SK-N-SH (cell line): ENCODE measurements at regions not wholly inside any gene's neighbourhood (a gene's known extent, or its start where the extent isn't known, plus 50 kb on each side); places are given as distances from the start of the nearest gene placed in this dataset.

Experiments used
- CTCF ChIA-PET: fragments of 300-600, 350-600 bp; formaldehyde crosslinking; extraction: SDS; loops from one replicate; lab custom pipeline; 2021; lab: Yijun Ruan, JAX
- POLR2A ChIA-PET: fragments of 350-600 bp; sonication (Branson Sonifier 250); formaldehyde crosslinking; extraction: SDS; loops from one replicate; lab custom pipeline; 2020; ENCODE audit warnings: antibody characterized with exemption, inconsistent platforms; lab: Yijun Ruan, JAX
- DNase-seq: peaks from one replicate; pipeline ENCODE4 v3.0.0; 2012
- H2AFZ ChIP-seq: fragments of 200-600 bp; sonication (generic); 2 replicates; pipeline ENCODE4 v1.8.1; 2016; ENCODE audit warnings: antibody characterized with exemption, mild to moderate bottlenecking, low read depth
- H3F3A ChIP-seq: fragments of 200-600 bp; sonication (generic); replicated peaks from 2 replicates; pipeline ENCODE3; 2016; ENCODE audit warnings: antibody characterized with exemption, mild to moderate bottlenecking; ENCODE audit not compliant: insufficient read depth
- H3K27ac ChIP-seq, 2 experiments: fragments of 200-500 bp in 1 of 2; fragments of 200-600 bp in 1 of 2; sonication (Bioruptor generic) in 1 of 2; sonication (generic), shearing (Covaris generic) in 1 of 2; 2 replicates each; pipeline versions ENCODE4 v1.5.1 to v1.6.1; 2014 to 2016; ENCODE audit warnings: low read depth in 2 of 2, inconsistent platforms in 1 of 2, low read length in 1 of 2, mild to moderate bottlenecking in 1 of 2, mixed read lengths in 1 of 2
- H3K27me3 ChIP-seq: fragments of 200-600 bp; sonication (generic), shearing (Covaris generic); 2 replicates; pipeline ENCODE4 v1.6.1; 2016; ENCODE audit warnings: mixed run types; ENCODE audit not compliant: insufficient read depth
- H3K36me3 ChIP-seq, 2 experiments: fragments of 200-500 bp in 1 of 2; fragments of 200-600 bp in 1 of 2; sonication (Bioruptor generic) in 1 of 2; sonication (generic) in 1 of 2; replicated peaks in 1 of 2; 2 replicates each; pipeline versions ENCODE3 to v1.5.1; 2014 to 2016; ENCODE audit warnings: low read length in 1 of 2, mild to moderate bottlenecking in 1 of 2; ENCODE audit not compliant: insufficient read depth in 2 of 2, control insufficient read depth in 1 of 2
- H3K4me1 ChIP-seq, 2 experiments: fragments of 200-500 bp in 1 of 2; fragments of 200-600 bp in 1 of 2; sonication (Bioruptor generic) in 1 of 2; sonication (generic), shearing (Covaris generic) in 1 of 2; 2 replicates each; pipeline versions ENCODE4 v1.5.1 to v1.6.1; 2014 to 2016; ENCODE audit warnings: low read depth in 1 of 2, low read length in 1 of 2, mixed run types in 1 of 2; ENCODE audit not compliant: insufficient read depth in 2 of 2, control insufficient read depth in 1 of 2
- H3K4me2 ChIP-seq: fragments of 200-600 bp; sonication (generic), shearing (Covaris generic); 2 replicates; pipeline ENCODE4 v1.6.1; 2017; ENCODE audit warnings: mixed run types
- H3K4me3 ChIP-seq, 2 experiments: fragments of 200-500 bp in 1 of 2; fragments of 200-600 bp in 1 of 2; sonication (Bioruptor generic) in 1 of 2; sonication (generic), shearing (Covaris generic) in 1 of 2; 2 replicates each; pipeline versions ENCODE4 v1.5.1 to v1.8.1; 2014 to 2016; ENCODE audit warnings: low read depth in 2 of 2, inconsistent platforms in 1 of 2, low read length in 1 of 2, mild to moderate bottlenecking in 1 of 2, mixed read lengths in 1 of 2, moderate library complexity in 1 of 2
- H3K79me2 ChIP-seq: fragments of 200-600 bp; sonication (generic); 2 replicates; pipeline ENCODE4 v1.8.1; 2017; ENCODE audit warnings: mild to moderate bottlenecking; ENCODE audit not compliant: insufficient read depth
- H3K9ac ChIP-seq: fragments of 200-600 bp; sonication (generic); 2 replicates; pipeline ENCODE4 v1.6.1; 2017; ENCODE audit warnings: mixed run types
- H3K9me2 ChIP-seq: fragments of 200-600 bp; sonication (generic); 2 replicates; pipeline ENCODE4 v1.6.1; 2017; ENCODE audit warnings: mixed run types
- H3K9me3 ChIP-seq: fragments of 200-600 bp; sonication (generic); 2 replicates; pipeline ENCODE4 v1.6.1; 2017; ENCODE audit warnings: mixed run types, mild to moderate bottlenecking, moderate library complexity
- H4K20me1 ChIP-seq: fragments of 200-600 bp; sonication (generic); 2 replicates; pipeline ENCODE4 v1.6.1; 2017; ENCODE audit warnings: mild to moderate bottlenecking, mixed run types; ENCODE audit not compliant: insufficient read depth
- CTCF ChIP-seq: fragments of 200-600 bp; sonication (generic); IDR thresholded peaks from 2 replicates; pipeline ENCODE4 v1.6.1; 2017; ENCODE audit warnings: antibody characterized with exemption, mild to moderate bottlenecking, moderate library complexity
- ELF1 ChIP-seq: IDR thresholded peaks from 2 replicates; pipeline ENCODE4 v1.4.0; 2012
- EP300 ChIP-seq, 2 experiments: IDR thresholded peaks; 2 replicates each; pipeline versions ENCODE4 v1.4.0 to v1.6.1; 2012; ENCODE audit warnings: borderline replicate concordance in 1 of 2, low read depth in 1 of 2, low read length in 1 of 2
- EZH2phosphoT487 ChIP-seq: fragments of 200-600 bp; sonication (generic); IDR thresholded peaks from 2 replicates; pipeline ENCODE4 v1.6.1; 2017; ENCODE audit warnings: low read depth, mixed run types, mild to moderate bottlenecking, antibody characterized with exemption, moderate library complexity, borderline replicate concordance
- FOSL2 ChIP-seq: IDR thresholded peaks from 2 replicates; pipeline ENCODE4 v1.4.0; 2012; ENCODE audit warnings: low read depth, mild to moderate bottlenecking, moderate library complexity, borderline replicate concordance
- GABPA ChIP-seq: IDR thresholded peaks from 2 replicates; pipeline ENCODE4 v1.4.0; 2012; ENCODE audit warnings: low read depth, mild to moderate bottlenecking
- IRF3 ChIP-seq: fragments of 150-350 bp; IDR thresholded peaks from 2 replicates; pipeline ENCODE4 v1.6.1; 2016; ENCODE audit warnings: mild to moderate bottlenecking, low read depth, low read length
- MAX ChIP-seq: IDR thresholded peaks from 2 replicates; pipeline ENCODE4 v1.4.0; 2012; ENCODE audit warnings: low read depth
- MXI1 ChIP-seq: IDR thresholded peaks from 2 replicates; pipeline ENCODE4 v1.6.1; 2012; ENCODE audit warnings: mild to moderate bottlenecking, low read depth, low read length, improper control_type of control experiment
- NFIC ChIP-seq: IDR thresholded peaks from 2 replicates; pipeline ENCODE4 v1.4.0; 2012; ENCODE audit warnings: borderline replicate concordance
- POLR2AphosphoS5 ChIP-seq: IDR thresholded peaks from 2 replicates; pipeline ENCODE4 v1.6.1; 2012; ENCODE audit warnings: low read depth, low read length
- RCOR1 ChIP-seq: fragments of 150-350 bp; IDR thresholded peaks from 2 replicates; pipeline ENCODE4 v1.6.1; 2017; ENCODE audit warnings: antibody characterized with exemption, low read length
- REST ChIP-seq: IDR thresholded peaks from 2 replicates; pipeline ENCODE4 v1.6.1; 2012; ENCODE audit warnings: mild to moderate bottlenecking, low read depth, low read length, moderate library complexity
- RXRA ChIP-seq: IDR thresholded peaks from 2 replicates; pipeline ENCODE4 v1.4.0; 2012; ENCODE audit warnings: low read depth, mild to moderate bottlenecking, borderline replicate concordance
- SIN3A ChIP-seq: IDR thresholded peaks from 2 replicates; pipeline ENCODE4 v1.6.1; 2012; ENCODE audit warnings: low read depth, mild to moderate bottlenecking, low read length, moderate library complexity, borderline replicate concordance
- TAF1 ChIP-seq: IDR thresholded peaks from 2 replicates; pipeline ENCODE4 v1.6.1; 2012; ENCODE audit warnings: low read depth, mild to moderate bottlenecking, low read length, moderate library complexity, borderline replicate concordance
- TCF12 ChIP-seq: IDR thresholded peaks from 2 replicates; pipeline ENCODE4 v1.4.0; 2012
- USF2 ChIP-seq: fragments of 150-350 bp; IDR thresholded peaks from 2 replicates; pipeline ENCODE4 v1.6.1; 2017; ENCODE audit warnings: antibody characterized with exemption, low read length, low read depth, borderline replicate concordance
- YY1 ChIP-seq: IDR thresholded peaks from 2 replicates; pipeline ENCODE4 v1.4.0; 2012; ENCODE audit warnings: low read depth, mild to moderate bottlenecking
- ZBTB33 ChIP-seq: IDR thresholded peaks from 2 replicates; pipeline ENCODE4 v1.4.0; 2012; ENCODE audit warnings: low read depth, borderline replicate concordance
- WGBS: methylation state at CpG from one replicate; pipeline ENCODE4 v1.1.6; 2017; ENCODE audit warnings: low lambda C conversion rate; 5-methylcytosine and 5-hydroxymethylcytosine counted together

GRCh38 chr2:239459606-239460005 lies 58.8 kb upstream of the HDAC4 start (continued):
- no peak for TF ChIP-seq ZBTB33

GRCh38 chr2:239459056-239459455 lies 58.2 kb upstream of the HDAC4 start:
- CTCF ChIA-PET: no interaction called here
- no peak overlapping the region for H3K4me2 ChIP-seq
- no peak overlapping the region for H2AFZ ChIP-seq
- H3K27ac ChIP-seq: no peak overlapping the region
- TF ChIP-seq MXI1: no peak
- no peak for TF ChIP-seq TAF1
- TF ChIP-seq CTCF: no peak
- no peak for TF ChIP-seq YY1
- TF ChIP-seq EP300 (IDR thresholded peaks at IDR 0.05; ENCODE audit: borderline replicate concordance in 1 of 2, low read depth in 1 of 2, low read length in 1 of 2): no peak
- TF ChIP-seq REST: no peak
- TF ChIP-seq FOSL2: no peak
- TF ChIP-seq TCF12: no peak
- no peak for TF ChIP-seq IRF3
- no peak for TF ChIP-seq EZH2phosphoT487
- no peak for TF ChIP-seq MAX
- TF ChIP-seq GABPA: no peak
- no peak for TF ChIP-seq USF2
- TF ChIP-seq RCOR1: no peak
- no peak for TF ChIP-seq NFIC
- no peak for TF ChIP-seq RXRA
- no peak for TF ChIP-seq ELF1
- TF ChIP-seq SIN3A: no peak
- TF ChIP-seq ZBTB33: no peak
- no peak for TF ChIP-seq POLR2AphosphoS5
- no peaks in the 10 kb centered on the region for H4K20me1 ChIP-seq
- no peaks in the 10 kb centered on the region for H3K9me3 ChIP-seq
- no peak overlapping the region for H3K4me3 ChIP-seq
- WGBS: 42% methylated on average over 6 of the region's 6 CpGs
- no peaks in the 10 kb centered on the region for H3K79me2 ChIP-seq
- no peaks in the 10 kb centered on the region for H3K9me2 ChIP-seq
- H3K27me3 ChIP-seq: no peaks in the 10 kb centered on the region
- no peaks in the 10 kb centered on the region; a peak in 1 of 4 replicates for H3K4me1 ChIP-seq
- no peaks in the 10 kb centered on the region for H3F3A ChIP-seq
- no peaks in the 10 kb centered on the region for H3K36me3 ChIP-seq
- no peak overlapping the region for H3K9ac ChIP-seq
- no peak for DNase-seq
- POLR2A ChIA-PET: no interaction called here
